ENCODE measurements at regions not wholly inside any gene's neighbourhood (a gene's known extent, or its start where the extent isn't known, plus 50 kb on each side); places are given as distances from the start of the nearest gene placed in this dataset.

- no peak for DNase-seq
Observed at GRCh38 chr11:115556984-115557383, 52.8 kb upstream of the CADM1 start.

GRCh38 chr11:115555336-115556090, 51.3 kb upstream of the CADM1 start:
- DNase-seq = no peak

Data from AML-193 (cell line).